Loucy (cell line): ENCODE measurements at regions not wholly inside any gene's neighbourhood (a gene's known extent, or its start where the extent isn't known, plus 50 kb on each side); places are given as distances from the start of the nearest gene placed in this dataset.

Source experiments
- H2AFZ ChIP-seq: fragments of 200-600 bp; sonication (generic); 2 replicates; pipeline ENCODE4 v1.6.0; 2016; ENCODE audit warnings: antibody characterized with exemption, mild to moderate bottlenecking, low read length, moderate library complexity
- H3F3A ChIP-seq: fragments of 200-600 bp; 2 replicates; pipeline ENCODE4 v1.6.0; 2016; ENCODE audit warnings: antibody characterized with exemption, low read depth, mild to moderate bottlenecking
- H3K27me3 ChIP-seq: fragments of 200-600 bp; sonication (generic); 2 replicates; pipeline ENCODE4 v1.6.1; 2014; ENCODE audit warnings: low read length, mild to moderate bottlenecking; ENCODE audit not compliant: insufficient read depth, poor library complexity, severe bottlenecking
- H3K36me3 ChIP-seq: fragments of 200-600 bp; sonication (generic); 2 replicates; pipeline ENCODE4 v1.6.1; 2016; ENCODE audit warnings: low read length; ENCODE audit not compliant: insufficient read depth
- H3K4me1 ChIP-seq: fragments of 200-600 bp; sonication (generic); 2 replicates; pipeline ENCODE4 v1.5.1; 2014; ENCODE audit warnings: low read length, mild to moderate bottlenecking; ENCODE audit not compliant: insufficient read depth, poor library complexity, severe bottlenecking
- H3K4me2 ChIP-seq: fragments of 200-600 bp; sonication (generic); 2 replicates; pipeline ENCODE4 v1.6.0; 2014; ENCODE audit warnings: antibody characterized with exemption, low read length, low read depth, mild to moderate bottlenecking; ENCODE audit not compliant: poor library complexity, severe bottlenecking
- H3K4me3 ChIP-seq: fragments of 200-600 bp; sonication (generic); 2 replicates; pipeline ENCODE4 v1.5.1; 2014; ENCODE audit warnings: low read length, mild to moderate bottlenecking, mixed read lengths; ENCODE audit not compliant: poor library complexity, severe bottlenecking
- H3K79me2 ChIP-seq: fragments of 200-600 bp; sonication (generic); 2 replicates; pipeline ENCODE4 v1.6.1; 2014; ENCODE audit warnings: low read length; ENCODE audit not compliant: insufficient read depth
- H3K9ac ChIP-seq: fragments of 200-600 bp; sonication (generic); 2 replicates; pipeline ENCODE4 v1.6.0; 2014; ENCODE audit warnings: mild to moderate bottlenecking, low read depth, low read length, moderate library complexity; ENCODE audit not compliant: poor library complexity, severe bottlenecking
- H3K9me2 ChIP-seq: fragments of 200-600 bp; sonication (generic); replicated peaks from 2 replicates; pipeline ENCODE4 v1.6.1; 2016; ENCODE audit warnings: low read depth, low read length, mixed read lengths
- H3K9me3 ChIP-seq: fragments of 200-600 bp; sonication (generic); 2 replicates; pipeline ENCODE4 v1.6.1; 2014; ENCODE audit warnings: mild to moderate bottlenecking, antibody characterized with exemption, low read length, low read depth; ENCODE audit not compliant: insufficient read depth
- H4K20me1 ChIP-seq: fragments of 200-600 bp; sonication (generic); 2 replicates; pipeline ENCODE4 v1.6.0; 2014; ENCODE audit warnings: antibody characterized with exemption, low read length, mild to moderate bottlenecking; ENCODE audit not compliant: insufficient read depth, poor library complexity, severe bottlenecking
- EZH2phosphoT487 ChIP-seq: fragments of 200-600 bp; IDR thresholded peaks from 2 replicates; pipeline ENCODE4 v1.6.1; 2018; ENCODE audit warnings: antibody characterized with exemption, mild to moderate bottlenecking, moderate library complexity, borderline replicate concordance
- TF ChIP-seq, protein P1 (sequence below): fragments of 200-600 bp; sonication (generic); conservative IDR thresholded peaks from 2 replicates; pipeline ENCODE4 v1.5.1; 2014; ENCODE audit warnings: mild to moderate bottlenecking, antibody characterized with exemption, low read length

DNA sequence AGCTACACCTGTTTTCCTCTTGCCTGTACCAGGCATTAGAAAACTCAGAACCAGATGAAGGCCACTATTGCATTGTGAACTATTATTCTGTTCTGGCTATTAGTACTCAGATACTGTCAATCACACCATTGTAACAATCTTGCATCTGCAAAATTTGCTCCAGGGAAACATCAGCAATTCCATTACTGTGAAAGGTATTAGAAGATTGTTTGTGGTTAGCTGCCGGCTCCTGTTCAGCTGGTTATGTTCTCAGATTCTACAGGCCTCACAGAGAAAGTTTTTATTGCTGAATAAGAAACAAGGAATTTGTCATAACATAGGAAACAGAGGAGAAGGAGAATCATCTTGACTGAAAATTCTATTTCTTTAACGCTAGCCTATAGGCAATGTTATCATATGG lies 179.9 kb downstream of the PLOD2 start:
- Histone ChIP-seq H3K9ac (no peak overlapping the region), H3F3A (no peaks in the 10 kb centered on the region), H3K9me3 (no peaks in the 10 kb centered on the region; the same call in 1 of the 2 replicates), H3K9me2 (no peaks in the 10 kb centered on the region), H3K36me3 (no peaks in the 10 kb centered on the region), H3K27me3 (no peaks in the 10 kb centered on the region), H3K4me2 (no peak overlapping the region), H3K4me3 (no peak overlapping the region), H4K20me1 (no peaks in the 10 kb centered on the region), H3K4me1 (no peaks in the 10 kb centered on the region), H3K79me2 (no peaks in the 10 kb centered on the region), H2AFZ (no peak overlapping the region)
- no peak for TF ChIP-seq EZH2phosphoT487
- TF ChIP-seq, protein P1, sequence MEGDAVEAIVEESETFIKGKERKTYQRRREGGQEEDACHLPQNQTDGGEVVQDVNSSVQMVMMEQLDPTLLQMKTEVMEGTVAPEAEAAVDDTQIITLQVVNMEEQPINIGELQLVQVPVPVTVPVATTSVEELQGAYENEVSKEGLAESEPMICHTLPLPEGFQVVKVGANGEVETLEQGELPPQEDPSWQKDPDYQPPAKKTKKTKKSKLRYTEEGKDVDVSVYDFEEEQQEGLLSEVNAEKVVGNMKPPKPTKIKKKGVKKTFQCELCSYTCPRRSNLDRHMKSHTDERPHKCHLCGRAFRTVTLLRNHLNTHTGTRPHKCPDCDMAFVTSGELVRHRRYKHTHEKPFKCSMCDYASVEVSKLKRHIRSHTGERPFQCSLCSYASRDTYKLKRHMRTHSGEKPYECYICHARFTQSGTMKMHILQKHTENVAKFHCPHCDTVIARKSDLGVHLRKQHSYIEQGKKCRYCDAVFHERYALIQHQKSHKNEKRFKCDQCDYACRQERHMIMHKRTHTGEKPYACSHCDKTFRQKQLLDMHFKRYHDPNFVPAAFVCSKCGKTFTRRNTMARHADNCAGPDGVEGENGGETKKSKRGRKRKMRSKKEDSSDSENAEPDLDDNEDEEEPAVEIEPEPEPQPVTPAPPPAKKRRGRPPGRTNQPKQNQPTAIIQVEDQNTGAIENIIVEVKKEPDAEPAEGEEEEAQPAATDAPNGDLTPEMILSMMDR = no peak

DNA sequence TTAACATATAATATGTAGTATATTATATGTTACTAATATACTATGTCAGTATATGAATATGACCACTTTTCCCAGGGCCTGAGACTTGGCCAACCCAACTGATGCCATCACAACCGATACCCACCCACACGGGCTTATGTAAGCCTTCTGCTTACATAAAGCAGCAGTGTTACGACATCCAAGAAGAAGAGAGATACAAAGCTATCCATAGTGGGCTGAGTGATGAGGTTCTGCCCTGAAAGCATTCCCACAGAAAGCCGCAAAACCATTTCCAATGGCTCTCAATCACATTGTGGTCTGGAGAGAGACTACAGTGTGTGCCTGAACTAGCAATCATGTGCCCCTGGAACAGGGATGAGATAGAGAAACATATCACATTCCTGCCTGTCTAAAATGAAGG lies 177.9 kb downstream of the PLOD2 start:
- H3K9ac ChIP-seq = no peak overlapping the region
- H4K20me1 ChIP-seq = no peaks in the 10 kb centered on the region
- no peak for TF ChIP-seq EZH2phosphoT487
- TF ChIP-seq, protein P1 = no peak
- H3K9me3 ChIP-seq = no peaks in the 10 kb centered on the region; the same call in 1 of the 2 replicates
- H3F3A ChIP-seq = no peaks in the 10 kb centered on the region
- H2AFZ ChIP-seq = no peak overlapping the region
- H3K9me2 ChIP-seq = no peaks in the 10 kb centered on the region
- no peaks in the 10 kb centered on the region for H3K79me2 ChIP-seq
- H3K27me3 ChIP-seq = no peaks in the 10 kb centered on the region
- no peaks in the 10 kb centered on the region for H3K4me1 ChIP-seq
- H3K4me3 ChIP-seq = no peak overlapping the region
- H3K4me2 ChIP-seq = no peak overlapping the region
- H3K36me3 ChIP-seq = no peaks in the 10 kb centered on the region
